ENCODE measurements at regions not wholly inside any gene's neighbourhood (a gene's known extent, or its start where the extent isn't known, plus 50 kb on each side); places are given as distances from the start of the nearest gene placed in this dataset.
"Not testable (repeated sequence)": the region's sequence is repeated elsewhere in the genome, so short reads cannot be mapped to it uniquely, and the experiment has no call there.

- not testable (repeated sequence) for TF ChIP-seq CTCF, POLR2AphosphoS5 (IDR thresholded peaks at IDR 0.05)
Observed at GRCh38 chr1:149724618-149725302, 57.7 kb upstream of the FCGR1A start.
